ENCODE measurements at regions not wholly inside any gene's neighbourhood (a gene's known extent, or its start where the extent isn't known, plus 50 kb on each side); places are given as distances from the start of the nearest gene placed in this dataset.

GRCh38 chr1:103467100-103467499 lies 58.4 kb upstream of the RNPC3 start:
- H3K27ac ChIP-seq (ENCODE audit: low read depth, low read length) = no peak overlapping the region
- H3K9ac ChIP-seq (ENCODE audit: low read length) = no peak overlapping the region
- DNase-seq (ENCODE audit: low read depth, low spot score) = no peak
- no peaks in the 10 kb centered on the region for H3K9me3 ChIP-seq (ENCODE audit: control insufficient read depth in 1 of 2, insufficient read depth in 1 of 2, low read depth in 1 of 2, low read length in 2 of 2)
- H4K20me1 ChIP-seq (ENCODE audit: insufficient read depth) = no peaks in the 10 kb centered on the region
- H3K4me3 ChIP-seq (replicated peaks in 1 of 2; ENCODE audit: low read depth in 1 of 2, low read length in 2 of 2) = no peak overlapping the region
- no TSS peak for BruUV-seq (replicated peaks)
- H3K4me1 ChIP-seq (ENCODE audit: control insufficient read depth in 1 of 2, insufficient read depth in 2 of 2, low read length in 2 of 2) = no peaks in the 10 kb centered on the region
- no peaks in the 10 kb centered on the region for H3K9me2 ChIP-seq (ENCODE audit: insufficient read depth)
- no peak overlapping the region for H3K4me2 ChIP-seq (ENCODE audit: low read length)
- no peak for ATAC-seq
- ChIA-PET CTCF (no interaction called here), POLR2A (no interaction called here), RAD21 (ENCODE audit: low non-redundant PET in 1 of 2, low total read pairs in 2 of 2, uncharacterized antibody in 2 of 2, unreplicated experiment in 2 of 2) (no interaction called here)
- H3K27me3 ChIP-seq (ENCODE audit: insufficient read depth, low read length) = no peaks in the 10 kb centered on the region
- H3K36me3 ChIP-seq (ENCODE audit: control insufficient read depth in 1 of 2, insufficient read depth in 2 of 2, low read length in 2 of 2) = no peaks in the 10 kb centered on the region
- TF ChIP-seq RAD21 (IDR thresholded peaks at IDR 0.05; ENCODE audit: low read depth) (no peak), SIN3A (IDR thresholded peaks at IDR 0.05; ENCODE audit: low read depth) (no peak), ZBTB33 (IDR thresholded peaks at IDR 0.05; ENCODE audit: extremely low read depth, insufficient replicate concordance, low read length) (no peak), CEBPB (IDR thresholded peaks at IDR 0.05; ENCODE audit: low read depth) (no peak), TCF7L2 (IDR thresholded peaks at IDR 0.05; ENCODE audit: borderline replicate concordance, extremely low read depth, insufficient read depth, insufficient read length) (no peak), CBX3 (IDR thresholded peaks at IDR 0.05; ENCODE audit: low read depth) (no peak), CTCF (IDR thresholded peaks at IDR 0.05 in 2 of 3, conservative IDR thresholded peaks at IDR 0.05 in 1 of 3; ENCODE audit: borderline replicate concordance in 1 of 3, insufficient read depth in 1 of 3, low read depth in 2 of 3, low read length in 2 of 3) (no peak), POLR2AphosphoS5 (IDR thresholded peaks at IDR 0.05; ENCODE audit: low read depth, low read length) (no peak), ZFX (IDR thresholded peaks at IDR 0.05) (no peak), YY1 (IDR thresholded peaks at IDR 0.05; ENCODE audit: extremely low read depth, insufficient replicate concordance, low read depth, low read length) (no peak)
- intact Hi-C loops (cut with micrococcal nuclease) = no loop called here
- H2AFZ ChIP-seq (ENCODE audit: low read depth, low read length, poor library complexity, severe bottlenecking) = no peak overlapping the region
- no peaks in the 10 kb centered on the region for H3K79me2 ChIP-seq (ENCODE audit: insufficient read depth, low read length)

Data from HCT116 (cell line).